IMR-90 (cell line): ENCODE measurements at regions not wholly inside any gene's neighbourhood (a gene's known extent, or its start where the extent isn't known, plus 50 kb on each side); places are given as distances from the start of the nearest gene placed in this dataset.

ENCODE experiments used
- ATAC-seq: fragments of 200-7000 bp; cut with Tn5 transposase; 2 replicates; pipeline ENCODE4 v1.9.1; 2020; ENCODE audit warnings: low read depth, mild to moderate bottlenecking, moderate library complexity
- BruUV-seq: library from RNA; stranded (reverse); fragments of 400-500 nt; replicated peaks from 2 replicates; lab custom pipeline; 2021; lab: Mats Ljungman, UMichigan
- CTCF ChIA-PET: fragments of 300-600 bp; formaldehyde crosslinking; extraction: SDS; loops from one replicate; lab custom pipeline; 2021; ENCODE audit warnings: antibody characterized with exemption; lab: Yijun Ruan, JAX
- POLR2A ChIA-PET: fragments of 300-600 bp; sonication (Branson Sonifier 250); formaldehyde crosslinking; loops from one replicate; lab custom pipeline; 2022; ENCODE audit warnings: antibody characterized with exemption; ENCODE audit not compliant: unreplicated experiment; lab: Charles Lee
- DNase-seq: peaks from one replicate; pipeline ENCODE4 v3.0.0; 2013
- H2AFZ ChIP-seq: replicated peaks from 2 replicates; pipeline ENCODE3; 2013; ENCODE audit warnings: low read length, mild to moderate bottlenecking; ENCODE audit not compliant: poor library complexity
- H2AK5ac ChIP-seq: 2 replicates; pipeline ENCODE4 v1.6.1; 2013; ENCODE audit warnings: low read depth, low read length, inconsistent platforms
- H2AK9ac ChIP-seq: replicated peaks from 2 replicates; pipeline ENCODE3; 2013; ENCODE audit warnings: mild to moderate bottlenecking, low read depth, low read length, moderate library complexity; ENCODE audit not compliant: poor library complexity
- H2BK120ac ChIP-seq: 2 replicates; pipeline ENCODE4 v1.6.1; 2013; ENCODE audit warnings: low read depth, low read length, inconsistent platforms
- H2BK15ac ChIP-seq: 3 replicates; pipeline ENCODE4 v1.6.1; 2013; ENCODE audit warnings: low read depth, low read length, inconsistent platforms
- H2BK20ac ChIP-seq: 2 replicates; pipeline ENCODE4 v1.6.1; 2013; ENCODE audit warnings: low read depth, mild to moderate bottlenecking, inconsistent platforms, low read length, moderate library complexity
- H2BK5ac ChIP-seq: 2 replicates; pipeline ENCODE4 v1.6.1; 2013; ENCODE audit warnings: mild to moderate bottlenecking, low read depth, low read length, inconsistent platforms; ENCODE audit not compliant: poor library complexity, severe bottlenecking
- H3K14ac ChIP-seq: replicated peaks from 2 replicates; pipeline ENCODE4 v1.6.1; 2013; ENCODE audit warnings: low read depth, low read length, inconsistent platforms
- H3K18ac ChIP-seq: 2 replicates; pipeline ENCODE4 v1.6.1; 2013; ENCODE audit warnings: low read depth, low read length, control low read depth
- H3K23ac ChIP-seq: 2 replicates; pipeline ENCODE4 v1.6.1; 2013; ENCODE audit warnings: low read depth, low read length, inconsistent platforms
- H3K27ac ChIP-seq: 2 replicates; pipeline ENCODE4 v1.5.1; 2013; ENCODE audit warnings: mild to moderate bottlenecking, control low read depth, low read length; ENCODE audit not compliant: insufficient read depth
- H3K27me3 ChIP-seq: 2 replicates; pipeline ENCODE4 v1.6.1; 2013; ENCODE audit warnings: low read length; ENCODE audit not compliant: control insufficient read depth, insufficient read depth
- H3K36me3 ChIP-seq: 2 replicates; pipeline ENCODE4 v1.6.1; 2013; ENCODE audit warnings: low read length, mixed read lengths; ENCODE audit not compliant: control insufficient read depth, insufficient read depth
- H3K4ac ChIP-seq: 2 replicates; pipeline ENCODE4 v1.6.1; 2013; ENCODE audit warnings: low read depth, low read length, inconsistent platforms
- H3K4me1 ChIP-seq: 2 replicates; pipeline ENCODE4 v1.6.1; 2013; ENCODE audit warnings: low read length, mixed read lengths; ENCODE audit not compliant: control insufficient read depth, insufficient read depth
- H3K4me2 ChIP-seq: 2 replicates; pipeline ENCODE4 v1.6.1; 2013; ENCODE audit warnings: low read depth, mild to moderate bottlenecking, control low read depth, low read length, moderate library complexity
- H3K4me3 ChIP-seq: 2 replicates; pipeline ENCODE4 v1.5.1; 2013; ENCODE audit warnings: low read depth, mild to moderate bottlenecking, control low read depth, low read length, moderate library complexity; ENCODE audit not compliant: insufficient read depth
- H3K56ac ChIP-seq: 2 replicates; pipeline ENCODE4 v1.6.1; 2013; ENCODE audit warnings: low read length, inconsistent platforms; ENCODE audit not compliant: insufficient read depth; ENCODE audit errors: extremely low read depth
- H3K79me1 ChIP-seq, 2 experiments: 2 replicates each; pipeline ENCODE4 v1.6.1; 2013; ENCODE audit warnings: low read length in 2 of 2, inconsistent platforms in 1 of 2, low read depth in 1 of 2
- H3K9ac ChIP-seq: 2 replicates; pipeline ENCODE4 v1.6.1; 2013; ENCODE audit warnings: low read depth, low read length, control low read depth
- H3K9me1 ChIP-seq: 2 replicates; pipeline ENCODE4 v1.6.1; 2013; ENCODE audit warnings: low read length, inconsistent platforms; ENCODE audit not compliant: insufficient read depth
- H3K9me3 ChIP-seq: 2 replicates; pipeline ENCODE4 v1.6.1; 2013; ENCODE audit warnings: low read length; ENCODE audit not compliant: control insufficient read depth, insufficient read depth
- H4K20me1 ChIP-seq: 2 replicates; pipeline ENCODE4 v1.6.1; 2013; ENCODE audit warnings: low read length, inconsistent platforms; ENCODE audit not compliant: insufficient read depth
- H4K5ac ChIP-seq: 2 replicates; pipeline ENCODE4 v1.6.1; 2013; ENCODE audit warnings: mild to moderate bottlenecking, low read depth, low read length, control low read depth
- H4K8ac ChIP-seq, 2 experiments: 2 replicates each; pipeline ENCODE4 v1.6.1; 2013; ENCODE audit warnings: low read depth in 2 of 2, low read length in 2 of 2, control low read depth in 1 of 2, inconsistent platforms in 1 of 2
- H4K91ac ChIP-seq: 2 replicates; pipeline ENCODE4 v1.6.1; 2013; ENCODE audit warnings: low read depth, low read length, inconsistent platforms; ENCODE audit not compliant: insufficient read depth
- BHLHE40 ChIP-seq: fragments of 150-350 bp; IDR thresholded peaks from 2 replicates; pipeline ENCODE4 v1.6.1; 2016; ENCODE audit warnings: mild to moderate bottlenecking, low read depth, low read length
- CEBPB ChIP-seq: IDR thresholded peaks from 2 replicates; pipeline ENCODE4 v1.6.1; 2012; ENCODE audit warnings: low read depth, low read length, improper control_type of control experiment
- CHD1 ChIP-seq: IDR thresholded peaks from 2 replicates; pipeline ENCODE4 v1.6.1; 2012; ENCODE audit warnings: low read depth, low read length, improper control_type of control experiment
- FOS ChIP-seq: fragments of 150-350 bp; IDR thresholded peaks from 2 replicates; pipeline ENCODE4 v1.6.1; 2016; ENCODE audit warnings: low read depth, low read length
- MAFK ChIP-seq: IDR thresholded peaks from 2 replicates; pipeline ENCODE4 v1.6.1; 2012; ENCODE audit warnings: low read depth, low read length, improper control_type of control experiment
- MAZ ChIP-seq: IDR thresholded peaks from 2 replicates; pipeline ENCODE4 v1.6.1; 2012; ENCODE audit warnings: low read depth, mild to moderate bottlenecking, low read length, improper control_type of control experiment, moderate library complexity, borderline replicate concordance
- MXI1 ChIP-seq: IDR thresholded peaks from 2 replicates; pipeline ENCODE4 v1.6.1; 2012; ENCODE audit warnings: low read depth, mild to moderate bottlenecking, low read length, moderate library complexity, borderline replicate concordance
- NFE2L2 ChIP-seq: fragments of 150-350 bp; IDR thresholded peaks from 2 replicates; pipeline ENCODE4 v1.6.1; 2016; ENCODE audit warnings: low read depth, mild to moderate bottlenecking, low read length
- POLR2A ChIP-seq: IDR thresholded peaks from 2 replicates; pipeline ENCODE4 v1.6.1; 2012; ENCODE audit warnings: mild to moderate bottlenecking, low read depth, low read length
- RAD21 ChIP-seq: IDR thresholded peaks from 2 replicates; pipeline ENCODE4 v1.6.1; 2012; ENCODE audit warnings: low read length, improper control_type of control experiment
- RCOR1 ChIP-seq: IDR thresholded peaks from 2 replicates; pipeline ENCODE4 v1.6.1; 2012; ENCODE audit warnings: mild to moderate bottlenecking, low read length, improper control_type of control experiment; ENCODE audit not compliant: insufficient replicate concordance
- RFX5 ChIP-seq: IDR thresholded peaks from 2 replicates; pipeline ENCODE4 v1.8.0; 2012; ENCODE audit warnings: low read depth, mild to moderate bottlenecking, low read length, moderate library complexity
- SMC3 ChIP-seq: fragments of 150-350 bp; IDR thresholded peaks from 2 replicates; pipeline ENCODE4 v1.6.1; 2016; ENCODE audit warnings: low read depth, mild to moderate bottlenecking, antibody characterized with exemption, low read length, moderate library complexity
- WGBS, 2 experiments: methylation state at CpG; one replicate each; pipeline versions ENCODE4 v1.1.5 to v1.1.7; 2013; ENCODE audit warnings: missing lambda C conversion rate in 2 of 2; ENCODE audit not compliant: insufficient read length in 1 of 2; ENCODE audit errors: extremely low coverage in 2 of 2; 5-methylcytosine and 5-hydroxymethylcytosine counted together
- dilution Hi-C: fragments of 300-500 bp; cut with HindIII; formaldehyde crosslinking; loops from one replicate; pipeline ENCODE4 v1.14.3; 2018; ENCODE audit warnings: low sequenced_read_pairs; ENCODE audit not compliant: unreplicated experiment
- in situ Hi-C: fragments of 300-500 bp; cut with MboI; formaldehyde crosslinking; loops from 3 replicates; pipeline ENCODE4 v1.14.3; 2019; ENCODE audit warnings: low sequenced_read_pairs, inconsistent platforms, mixed read lengths
- intact Hi-C: fragments of 100-400 bp; cut with micrococcal nuclease; formaldehyde crosslinking; loops from 2 replicates; pipeline ENCODE4 v1.10.0; 2022
- TF ChIP-seq, protein P1 (sequence below): conservative IDR thresholded peaks from 2 replicates; pipeline ENCODE4 v1.5.1; 2012; ENCODE audit warnings: mild to moderate bottlenecking, low read depth, low read length, improper control_type of control experiment
- TF ChIP-seq, protein P2 (sequence below): fragments of 150-350 bp; IDR thresholded peaks from 2 replicates; pipeline ENCODE4 v1.6.1; 2017; ENCODE audit warnings: mild to moderate bottlenecking, antibody characterized with exemption, low read length, low read depth

DNA sequence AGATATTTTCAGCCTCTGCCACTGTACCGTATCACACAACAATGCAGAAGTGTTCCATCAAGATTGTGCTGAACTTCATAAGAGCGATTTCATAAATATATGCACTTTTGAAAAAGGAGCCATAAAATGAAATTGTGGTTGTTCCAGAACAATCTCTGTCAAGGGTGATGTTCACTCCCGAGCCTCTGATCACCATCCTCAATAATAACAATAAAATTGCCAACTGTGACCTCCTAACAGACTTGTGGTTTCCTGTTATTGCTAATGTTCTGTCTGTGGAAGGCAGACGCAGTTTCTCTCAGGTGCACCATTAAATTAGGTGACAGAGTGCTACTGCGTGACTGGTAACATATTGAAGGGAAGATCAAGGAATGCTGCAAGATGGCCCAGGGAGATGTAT lies 383.7 kb downstream of the SOCS6 start:
- Histone ChIP-seq H3K9me1 (no peaks in the 10 kb centered on the region), H4K20me1 (no peaks in the 10 kb centered on the region), H2BK20ac (no peak overlapping the region), H4K91ac (no peak overlapping the region), H4K8ac (no peak overlapping the region), H2AK5ac (no peak overlapping the region), H3K9ac (no peak overlapping the region), H2AFZ (no peak overlapping the region), H3K4me2 (no peak overlapping the region), H2BK5ac (no peak overlapping the region), H2BK120ac (no peak overlapping the region), H4K5ac (no peak overlapping the region), H3K36me3 (no peaks in the 10 kb centered on the region), H2BK15ac (no peak overlapping the region), H3K4me1 (no peaks in the 10 kb centered on the region), H3K27me3 (no peaks in the 10 kb centered on the region), H3K18ac (no peak overlapping the region), H3K79me1 (no peaks in the 10 kb centered on the region), H3K56ac (no peak overlapping the region), H3K9me3 (peaks cover 14% of the 10 kb centered on the region), H2AK9ac (no peak overlapping the region), H3K23ac (no peak overlapping the region), H3K14ac (no peak overlapping the region), H3K4ac (no peak overlapping the region), H3K4me3 (no peak overlapping the region), H3K27ac (no peak overlapping the region)
- dilution Hi-C loops = no loop called here
- POLR2A ChIA-PET = no interaction called here
- intact Hi-C loops = no loop called here
- BruUV-seq = no TSS peak
- no peak for ATAC-seq
- CTCF ChIA-PET = no interaction called here
- in situ Hi-C loops = no loop called here
- DNase-seq = no peak
- TF ChIP-seq CHD1 = no peak
- no peak for TF ChIP-seq POLR2A
- no peak for TF ChIP-seq FOS
- no peak for TF ChIP-seq MAFK
- no peak for TF ChIP-seq CEBPB
- TF ChIP-seq, protein P1, sequence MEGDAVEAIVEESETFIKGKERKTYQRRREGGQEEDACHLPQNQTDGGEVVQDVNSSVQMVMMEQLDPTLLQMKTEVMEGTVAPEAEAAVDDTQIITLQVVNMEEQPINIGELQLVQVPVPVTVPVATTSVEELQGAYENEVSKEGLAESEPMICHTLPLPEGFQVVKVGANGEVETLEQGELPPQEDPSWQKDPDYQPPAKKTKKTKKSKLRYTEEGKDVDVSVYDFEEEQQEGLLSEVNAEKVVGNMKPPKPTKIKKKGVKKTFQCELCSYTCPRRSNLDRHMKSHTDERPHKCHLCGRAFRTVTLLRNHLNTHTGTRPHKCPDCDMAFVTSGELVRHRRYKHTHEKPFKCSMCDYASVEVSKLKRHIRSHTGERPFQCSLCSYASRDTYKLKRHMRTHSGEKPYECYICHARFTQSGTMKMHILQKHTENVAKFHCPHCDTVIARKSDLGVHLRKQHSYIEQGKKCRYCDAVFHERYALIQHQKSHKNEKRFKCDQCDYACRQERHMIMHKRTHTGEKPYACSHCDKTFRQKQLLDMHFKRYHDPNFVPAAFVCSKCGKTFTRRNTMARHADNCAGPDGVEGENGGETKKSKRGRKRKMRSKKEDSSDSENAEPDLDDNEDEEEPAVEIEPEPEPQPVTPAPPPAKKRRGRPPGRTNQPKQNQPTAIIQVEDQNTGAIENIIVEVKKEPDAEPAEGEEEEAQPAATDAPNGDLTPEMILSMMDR = no peak
- TF ChIP-seq RCOR1 = no peak
- TF ChIP-seq MAZ = no peak
- no peak for TF ChIP-seq NFE2L2
- TF ChIP-seq BHLHE40 = no peak
- TF ChIP-seq RAD21 = no peak
- no peak for TF ChIP-seq MXI1
- TF ChIP-seq, protein P2, sequence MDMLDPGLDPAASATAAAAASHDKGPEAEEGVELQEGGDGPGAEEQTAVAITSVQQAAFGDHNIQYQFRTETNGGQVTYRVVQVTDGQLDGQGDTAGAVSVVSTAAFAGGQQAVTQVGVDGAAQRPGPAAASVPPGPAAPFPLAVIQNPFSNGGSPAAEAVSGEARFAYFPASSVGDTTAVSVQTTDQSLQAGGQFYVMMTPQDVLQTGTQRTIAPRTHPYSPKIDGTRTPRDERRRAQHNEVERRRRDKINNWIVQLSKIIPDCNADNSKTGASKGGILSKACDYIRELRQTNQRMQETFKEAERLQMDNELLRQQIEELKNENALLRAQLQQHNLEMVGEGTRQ = no peak
- no peak for TF ChIP-seq RFX5
- TF ChIP-seq SMC3 = no peak
- no CpG with 5 or more reads among the region's 5 CpGs for WGBS, 2 experiments
